HUES6 (cell line): ENCODE measurements at regions not wholly inside any gene's neighbourhood (a gene's known extent, or its start where the extent isn't known, plus 50 kb on each side); places are given as distances from the start of the nearest gene placed in this dataset.
A peak's percentile ranks its signal among the peaks of the same experiment; 100 is the strongest.

Experiments
- H3K27ac ChIP-seq: 2 replicates; pipeline ENCODE4 v1.7.0; 2013; ENCODE audit warnings: low read depth, mild to moderate bottlenecking, low read length, inconsistent platforms
- H3K27me3 ChIP-seq: 2 replicates; pipeline ENCODE4 v1.6.1; 2013; ENCODE audit warnings: low read length; ENCODE audit not compliant: control insufficient read depth, insufficient read depth
- H3K36me3 ChIP-seq: 2 replicates; pipeline ENCODE4 v1.6.1; 2013; ENCODE audit warnings: low read length; ENCODE audit not compliant: control insufficient read depth, insufficient read depth
- H3K4me1 ChIP-seq: 2 replicates; pipeline ENCODE4 v1.6.1; 2013; ENCODE audit warnings: low read length; ENCODE audit not compliant: control insufficient read depth, insufficient read depth
- H3K4me3 ChIP-seq: 2 replicates; pipeline ENCODE4 v1.5.1; 2013; ENCODE audit warnings: low read depth, low read length
- H3K9ac ChIP-seq: one replicate; pipeline ENCODE4 v1.6.1; 2013; ENCODE audit warnings: mild to moderate bottlenecking, low read length
- H3K9me3 ChIP-seq: 2 replicates; pipeline ENCODE4 v1.6.1; 2013; ENCODE audit warnings: low read depth, low read length; ENCODE audit not compliant: control insufficient read depth, insufficient read depth

DNA sequence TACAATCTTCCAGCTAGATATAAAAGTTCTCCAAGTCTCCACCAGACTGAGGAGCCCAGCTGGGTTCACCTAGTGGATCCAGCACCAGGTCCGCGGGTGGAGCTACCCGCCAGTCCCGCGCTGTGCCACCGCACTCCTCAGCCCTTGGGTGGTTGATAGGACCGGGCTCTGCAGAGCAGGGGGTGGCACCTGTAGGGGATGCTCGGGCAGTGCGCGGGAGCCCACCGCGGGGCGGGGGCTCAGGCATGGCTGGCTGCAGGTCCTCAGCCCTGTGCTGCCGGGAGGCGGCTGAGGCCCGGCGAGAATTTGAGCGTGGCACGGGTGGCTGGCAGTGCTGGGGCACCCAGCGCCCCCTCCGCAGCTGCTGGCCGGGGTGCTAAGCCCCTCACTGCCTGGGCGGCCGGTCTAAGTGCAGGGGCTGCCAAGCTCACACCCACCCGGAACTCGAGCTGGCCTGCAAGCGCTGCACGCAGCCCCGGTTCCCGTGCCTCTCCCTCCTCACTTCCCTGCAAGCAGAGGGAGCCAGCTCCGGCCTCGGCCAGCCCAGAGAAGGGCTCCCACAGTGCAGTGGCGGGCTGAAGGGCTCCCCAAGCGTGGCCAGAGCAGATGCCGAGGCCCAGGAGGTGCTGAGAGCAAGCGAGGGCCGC, 542.8 kb upstream of the PCDH9 start:
- H3K9me3 ChIP-seq = peaks cover 13% of the 10 kb centered on the region
- H3K27me3 ChIP-seq = no peaks in the 10 kb centered on the region
- no peaks in the 10 kb centered on the region for H3K4me1 ChIP-seq
- no peaks in the 10 kb centered on the region for H3K36me3 ChIP-seq
- no peak overlapping the region for H3K27ac ChIP-seq
- no peak overlapping the region for H3K9ac ChIP-seq
- no peak overlapping the region for H3K4me3 ChIP-seq

GRCh38 chr13:67771106-67771505, 541.0 kb upstream of the PCDH9 start:
- H3K9me3 ChIP-seq = peaks cover 13% of the 10 kb centered on the region
- no peak overlapping the region for H3K9ac ChIP-seq
- H3K4me1 ChIP-seq = no peaks in the 10 kb centered on the region
- H3K36me3 ChIP-seq = no peaks in the 10 kb centered on the region
- no peak overlapping the region for H3K27ac ChIP-seq
- no peaks in the 10 kb centered on the region for H3K27me3 ChIP-seq
- H3K4me3 ChIP-seq = no peak overlapping the region

- H3K9ac ChIP-seq = no peak overlapping the region
- H3K36me3 ChIP-seq = no peaks in the 10 kb centered on the region
- H3K27me3 ChIP-seq = no peaks in the 10 kb centered on the region
- no peak overlapping the region for H3K27ac ChIP-seq
- H3K4me3 ChIP-seq = no peak overlapping the region
- peaks cover 13% of the 10 kb centered on the region for H3K9me3 ChIP-seq
- no peaks in the 10 kb centered on the region for H3K4me1 ChIP-seq
Observed at GRCh38 chr13:67769987-67770341, 539.8 kb upstream of the PCDH9 start.

- H3K36me3 ChIP-seq = no peaks in the 10 kb centered on the region
- H3K27ac ChIP-seq = no peak overlapping the region
- no peaks in the 10 kb centered on the region for H3K27me3 ChIP-seq
Observed at GRCh38 chr13:67769063-67769986, 539.2 kb upstream of the PCDH9 start.

GRCh38 chr13:67763984-67764383, 533.8 kb upstream of the PCDH9 start:
- H3K4me3 ChIP-seq = no peak overlapping the region
- H3K27me3 ChIP-seq = no peaks in the 10 kb centered on the region
- H3K36me3 ChIP-seq = no peaks in the 10 kb centered on the region
- H3K9ac ChIP-seq = no peak overlapping the region
- H3K4me1 ChIP-seq = peaks cover 10% of the 10 kb centered on the region
- H3K27ac ChIP-seq = no peak overlapping the region
- H3K9me3 ChIP-seq = no peaks in the 10 kb centered on the region

More at GRCh38 chr13:67769063-67769986, 539.2 kb upstream of the PCDH9 start:
- no peak overlapping the region for H3K4me3 ChIP-seq
- peaks cover 13% of the 10 kb centered on the region for H3K9me3 ChIP-seq
- H3K9ac ChIP-seq = no peak overlapping the region
- H3K4me1 ChIP-seq = no peaks in the 10 kb centered on the region

GRCh38 chr13:67763384-67763783, 533.2 kb upstream of the PCDH9 start:
- H3K9ac ChIP-seq = no peak overlapping the region
- H3K27me3 ChIP-seq = no peaks in the 10 kb centered on the region
- no peak overlapping the region for H3K4me3 ChIP-seq
- no peaks in the 10 kb centered on the region for H3K9me3 ChIP-seq
- peaks cover 10% of the 10 kb centered on the region for H3K4me1 ChIP-seq
- no peaks in the 10 kb centered on the region for H3K36me3 ChIP-seq
- H3K27ac ChIP-seq = no peak overlapping the region

GRCh38 chr13:67758975-67759374, 528.8 kb upstream of the PCDH9 start:
- no peaks in the 10 kb centered on the region for H3K36me3 ChIP-seq
- H3K4me3 ChIP-seq = no peak overlapping the region
- H3K4me1 ChIP-seq = peaks cover 15% of the 10 kb centered on the region
- no peaks in the 10 kb centered on the region for H3K27me3 ChIP-seq
- H3K9me3 ChIP-seq = no peaks in the 10 kb centered on the region
- H3K9ac ChIP-seq = no peak overlapping the region
- H3K27ac ChIP-seq = no peak overlapping the region

- Histone ChIP-seq H3K36me3 (no peaks in the 10 kb centered on the region), H3K27me3 (no peaks in the 10 kb centered on the region), H3K9me3 (no peaks in the 10 kb centered on the region), H3K27ac (no peak overlapping the region), H3K9ac (no peak overlapping the region), H3K4me1 (peaks cover 5% of the 10 kb centered on the region; the same call in 1 of the 2 replicates), H3K4me3 (no peak overlapping the region)
Observed at GRCh38 chr13:67754012-67754411, 523.9 kb upstream of the PCDH9 start.

DNA sequence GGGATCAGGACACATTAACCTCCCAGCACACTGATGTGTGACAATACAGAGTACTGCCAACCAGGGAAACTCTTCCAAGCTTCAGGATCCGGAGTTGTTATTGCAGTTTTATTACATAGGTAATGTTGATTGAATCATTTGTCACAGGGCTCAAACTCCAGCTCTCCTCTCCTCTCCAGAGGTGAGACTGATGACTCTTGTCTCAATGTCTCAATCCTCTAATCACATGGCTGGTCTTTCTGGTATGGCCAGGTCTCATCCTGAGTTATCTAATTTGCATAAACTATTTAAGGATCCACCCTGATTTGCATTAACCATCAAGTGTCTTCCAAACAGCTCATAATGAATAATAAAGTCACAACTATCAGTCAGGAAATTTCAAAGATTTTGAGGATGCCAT, 522.6 kb upstream of the PCDH9 start:
- Histone ChIP-seq H3K27me3 (no peaks in the 10 kb centered on the region), H3K4me3 (no peak overlapping the region), H3K27ac (no peak overlapping the region), H3K9ac (no peak overlapping the region), H3K9me3 (no peaks in the 10 kb centered on the region), H3K36me3 (no peaks in the 10 kb centered on the region), H3K4me1 (peaks cover 5% of the 10 kb centered on the region; the same call in 1 of the 2 replicates)

DNA sequence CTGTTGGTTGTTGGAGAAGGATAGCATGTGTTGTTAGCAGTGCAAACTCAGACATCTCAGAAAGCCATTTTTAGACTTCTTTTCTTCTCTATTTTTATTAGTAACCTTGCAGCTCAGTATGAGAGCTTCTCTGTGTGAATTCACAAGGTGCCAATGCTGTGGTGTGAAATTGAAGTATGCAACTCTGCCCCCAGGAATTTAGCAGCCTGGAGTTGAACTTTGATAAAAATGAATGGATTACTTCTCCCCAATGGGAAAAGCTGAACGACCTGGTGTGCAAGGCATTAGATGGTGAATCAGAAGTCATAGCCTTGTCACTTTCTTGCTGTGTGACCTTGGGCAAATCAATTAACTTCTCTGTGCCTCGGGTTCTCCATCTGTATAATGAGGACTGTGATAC, 512.3 kb upstream of the PCDH9 start:
- Histone ChIP-seq H3K9me3 (no peaks in the 10 kb centered on the region; the same call in 1 of the 2 replicates), H3K9ac (no peak overlapping the region), H3K36me3 (no peaks in the 10 kb centered on the region), H3K4me3 (no peak overlapping the region), H3K27ac (peak overlapping the region; percentile 61; the same call in 1 of the 2 replicates), H3K27me3 (no peaks in the 10 kb centered on the region), H3K4me1 (peaks cover 20% of the 10 kb centered on the region)

DNA sequence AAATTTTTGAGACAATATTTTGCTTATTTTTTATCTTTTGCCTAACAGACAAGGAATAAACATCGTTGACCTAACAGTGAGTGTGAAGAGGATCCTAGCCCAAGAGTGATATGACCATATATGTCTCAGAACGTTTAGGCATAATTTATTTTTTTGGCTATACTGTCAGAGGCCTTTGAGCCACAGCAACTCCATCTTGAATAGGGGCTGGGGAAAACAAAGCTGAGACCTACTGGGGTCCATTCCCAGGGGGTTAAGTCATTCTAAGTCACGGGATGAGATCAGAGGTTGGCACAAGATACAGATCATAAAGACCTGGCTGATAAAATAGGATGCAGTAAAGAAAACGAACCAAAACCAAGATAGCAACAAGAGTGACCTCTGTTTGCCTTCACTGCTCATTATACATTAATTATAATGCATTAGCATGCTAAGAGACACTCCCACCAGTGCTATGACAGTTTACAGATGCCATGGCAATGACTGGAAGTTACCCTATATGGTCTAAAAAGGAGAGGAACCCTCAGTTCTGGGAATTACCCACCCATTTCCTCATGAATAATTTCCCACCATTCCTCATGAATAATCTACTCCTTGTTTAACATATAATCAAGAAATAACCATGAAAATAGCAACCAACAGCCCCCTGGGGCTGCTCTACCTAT, 510.9 kb upstream of the PCDH9 start:
- Histone ChIP-seq H3K27me3 (no peaks in the 10 kb centered on the region), H3K4me1 (peaks cover 31% of the 10 kb centered on the region), H3K9me3 (no peaks in the 10 kb centered on the region; the same call in 1 of the 2 replicates)

More for the DNA sequence above, 510.9 kb upstream of the PCDH9 start:
- Histone ChIP-seq H3K9ac (no peak overlapping the region), H3K27ac (peak overlapping the region; percentile 61; the same call in 1 of the 2 replicates), H3K4me3 (no peak overlapping the region), H3K36me3 (no peaks in the 10 kb centered on the region)
